ENCODE measurements at regions not wholly inside any gene's neighbourhood (a gene's known extent, or its start where the extent isn't known, plus 50 kb on each side); places are given as distances from the start of the nearest gene placed in this dataset.
"Not testable (repeated sequence)": the region's sequence is repeated elsewhere in the genome, so short reads cannot be mapped to it uniquely, and the experiment has no call there.

GRCh38 chr2:84217456-84217855 lies 241.6 kb downstream of the SUCLG1 start:
- DNase-seq (ENCODE audit: low spot score), result no peak

GRCh38 chr2:84214455-84214854 lies 244.6 kb downstream of the SUCLG1 start:
- no peak for DNase-seq (ENCODE audit: low spot score)

GRCh38 chr2:84212611-84213314 lies 246.3 kb downstream of the SUCLG1 start:
- DNase-seq (ENCODE audit: low spot score), result no peak

- no peak for DNase-seq (ENCODE audit: low spot score)
Observed at GRCh38 chr2:84209941-84210340, 249.1 kb downstream of the SUCLG1 start.

- no peak for DNase-seq (ENCODE audit: low spot score)
Observed at GRCh38 chr2:84204995-84205394, 254.1 kb downstream of the SUCLG1 start.

GRCh38 chr2:84202166-84202565 lies 256.9 kb downstream of the SUCLG1 start:
- peak; percentile 52 for DNase-seq (ENCODE audit: low spot score)

- DNase-seq (ENCODE audit: low spot score), result no peak
Observed at GRCh38 chr2:84201158-84201557, 257.9 kb downstream of the SUCLG1 start.

- no peak for DNase-seq (ENCODE audit: low spot score)
Observed at GRCh38 chr2:84197901-84198300, 261.2 kb downstream of the SUCLG1 start.

GRCh38 chr2:84194949-84195644 lies 264.0 kb downstream of the SUCLG1 start:
- DNase-seq (ENCODE audit: low spot score), result no peak

- no peak for DNase-seq (ENCODE audit: low spot score)
Observed at GRCh38 chr2:84194181-84194580, 264.9 kb downstream of the SUCLG1 start.

GRCh38 chr2:84187258-84187657 lies 271.8 kb downstream of the SUCLG1 start:
- DNase-seq (ENCODE audit: low spot score), result no peak

- DNase-seq (ENCODE audit: low spot score), result no peak
Observed at GRCh38 chr2:84181927-84182326, 277.2 kb downstream of the SUCLG1 start.

- no peak for DNase-seq (ENCODE audit: low spot score)
Observed at GRCh38 chr2:84177733-84178132, 281.3 kb downstream of the SUCLG1 start.

- no peak for DNase-seq (ENCODE audit: low spot score)
Observed at GRCh38 chr2:84175970-84176369, 283.1 kb downstream of the SUCLG1 start.

GRCh38 chr2:84175340-84175739 lies 283.7 kb downstream of the SUCLG1 start:
- no peak for DNase-seq (ENCODE audit: low spot score)

GRCh38 chr2:84173041-84173440 lies 286.0 kb downstream of the SUCLG1 start:
- no peak for DNase-seq (ENCODE audit: low spot score)

- no peak for DNase-seq (ENCODE audit: low spot score)
Observed at GRCh38 chr2:84170979-84171378, 288.1 kb downstream of the SUCLG1 start.

- no peak for DNase-seq (ENCODE audit: low spot score)
Observed at GRCh38 chr2:84169871-84170270, 289.2 kb downstream of the SUCLG1 start.

GRCh38 chr2:84168552-84168951 lies 290.5 kb downstream of the SUCLG1 start:
- DNase-seq (ENCODE audit: low spot score), result not testable (repeated sequence)

GRCh38 chr2:84165256-84165655 lies 293.8 kb downstream of the SUCLG1 start:
- DNase-seq (ENCODE audit: low spot score), result no peak

- no peak for DNase-seq (ENCODE audit: low spot score)
Observed at GRCh38 chr2:84160453-84160852, 298.6 kb downstream of the SUCLG1 start.

- DNase-seq (ENCODE audit: low spot score), result no peak
Observed at GRCh38 chr2:84158605-84159004, 300.5 kb downstream of the SUCLG1 start.

GRCh38 chr2:84152462-84152861 lies 306.6 kb downstream of the SUCLG1 start:
- no peak for DNase-seq (ENCODE audit: low spot score)

GRCh38 chr2:84144345-84144744 lies 314.7 kb downstream of the SUCLG1 start:
- no peak for DNase-seq (ENCODE audit: low spot score)
